Muscle of arm (tissue), 1 donor: ENCODE measurements at regions not wholly inside any gene's neighbourhood (a gene's known extent, or its start where the extent isn't known, plus 50 kb on each side); places are given as distances from the start of the nearest gene placed in this dataset.
"Not testable (repeated sequence)": the region's sequence is repeated elsewhere in the genome, so short reads cannot be mapped to it uniquely, and the experiment has no call there.

Source experiments
- DNase-seq: peaks from one replicate; pipeline ENCODE4 v3.0.0-alpha.2; 2013

GRCh38 chr4:114444211-114444610, 154.4 kb upstream of the UGT8 start:
- DNase-seq, result no peak

GRCh38 chr4:114447963-114448516, 150.6 kb upstream of the UGT8 start:
- not testable (repeated sequence) for DNase-seq

DNA sequence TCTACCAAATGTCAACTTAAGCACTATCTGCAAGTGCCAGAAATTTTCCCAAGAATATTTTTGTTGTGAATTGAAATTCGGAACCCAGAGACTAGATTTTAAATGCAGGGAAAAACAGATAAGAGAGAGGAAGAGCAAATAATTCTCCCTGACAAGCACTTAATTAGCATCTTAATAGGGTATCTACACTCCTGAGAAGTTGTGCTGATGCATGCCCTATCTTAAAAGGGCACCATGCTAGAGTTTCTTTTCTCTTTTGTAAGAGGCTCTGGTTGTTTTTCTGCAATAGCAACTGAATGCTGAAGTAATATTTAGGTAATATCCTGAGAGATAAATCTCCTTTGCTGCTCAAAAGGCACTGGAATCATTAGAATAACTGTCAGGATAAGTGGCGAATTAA, 139.9 kb upstream of the UGT8 start:
- DNase-seq, result no peak

GRCh38 chr4:114464726-114465272, 133.8 kb upstream of the UGT8 start:
- DNase-seq, result no peak

DNA sequence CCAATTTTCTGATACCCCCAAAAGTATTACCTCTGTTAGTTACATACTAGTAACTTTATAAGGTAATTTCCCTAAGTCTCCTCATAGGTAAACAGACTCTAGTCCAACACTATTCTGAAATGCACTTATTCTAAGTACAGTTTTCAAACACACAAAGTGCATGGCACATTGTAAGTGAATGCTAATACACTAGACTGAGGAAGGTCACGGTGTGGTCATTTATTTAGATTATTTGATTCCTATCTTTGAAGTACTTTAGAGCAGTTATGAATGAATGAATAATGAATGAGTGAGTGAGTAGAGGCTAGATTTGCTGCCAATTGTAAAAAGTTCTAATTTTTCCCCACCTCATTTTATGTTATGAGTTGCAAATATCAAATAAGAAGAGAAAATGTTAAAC, 132.8 kb upstream of the UGT8 start:
- DNase-seq, result no peak

GRCh38 chr4:114466299-114466698, 132.3 kb upstream of the UGT8 start:
- no peak for DNase-seq

- no peak for DNase-seq
Observed at GRCh38 chr4:114472269-114473032, 126.2 kb upstream of the UGT8 start.

DNA sequence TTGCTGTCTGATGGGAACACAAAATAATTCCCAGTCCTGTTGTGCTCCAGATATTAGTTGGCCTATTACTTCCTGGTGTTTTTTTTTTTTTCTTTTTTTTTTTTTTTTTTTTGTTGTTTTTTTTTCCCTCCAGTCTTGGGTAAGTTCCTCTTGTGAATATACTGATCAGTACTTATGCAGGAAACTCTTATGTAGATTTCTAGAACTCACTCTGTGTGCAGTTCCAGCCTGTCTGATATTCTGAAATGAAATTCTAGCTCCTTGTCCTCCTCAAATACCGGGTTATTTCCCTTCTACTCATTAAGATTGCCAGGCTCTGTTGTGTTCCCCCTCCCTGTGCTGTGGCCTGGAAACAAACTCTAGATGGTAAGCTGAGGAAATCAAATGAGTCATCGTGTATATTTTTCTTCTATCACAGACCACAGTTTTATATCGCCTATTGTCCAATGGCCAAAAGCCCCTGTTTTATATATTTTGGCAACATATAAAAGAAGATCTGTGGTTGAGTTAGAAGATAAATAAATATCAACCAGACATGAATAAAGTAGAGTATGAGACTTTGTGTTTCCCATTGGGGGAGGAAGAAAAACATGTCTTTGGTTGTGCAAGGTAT, 124.3 kb upstream of the UGT8 start:
- DNase-seq, result no peak

DNA sequence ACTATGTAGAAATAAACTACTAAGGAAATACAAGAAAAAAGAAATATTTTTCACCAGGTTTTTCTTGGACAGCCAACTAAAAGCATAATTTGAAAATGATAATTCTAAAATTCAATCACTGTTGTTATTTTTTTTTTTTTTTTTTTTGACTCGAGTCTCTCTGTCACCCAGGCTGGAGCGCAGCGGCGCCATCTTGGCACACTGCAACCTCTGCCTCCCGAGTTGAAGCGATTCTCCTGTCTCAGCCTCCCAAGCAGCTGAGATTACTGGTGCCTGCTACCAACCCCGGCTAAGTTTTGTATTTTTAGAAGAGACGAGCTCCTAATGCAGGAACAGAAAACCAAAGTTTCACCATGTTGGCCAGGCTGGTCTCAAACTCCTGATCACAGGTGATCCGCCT, 122.3 kb upstream of the UGT8 start:
- no peak for DNase-seq

GRCh38 chr4:114479595-114479994, 119.0 kb upstream of the UGT8 start:
- no peak for DNase-seq

- DNase-seq, result no peak
Observed at GRCh38 chr4:114481856-114482255, 116.8 kb upstream of the UGT8 start.

DNA sequence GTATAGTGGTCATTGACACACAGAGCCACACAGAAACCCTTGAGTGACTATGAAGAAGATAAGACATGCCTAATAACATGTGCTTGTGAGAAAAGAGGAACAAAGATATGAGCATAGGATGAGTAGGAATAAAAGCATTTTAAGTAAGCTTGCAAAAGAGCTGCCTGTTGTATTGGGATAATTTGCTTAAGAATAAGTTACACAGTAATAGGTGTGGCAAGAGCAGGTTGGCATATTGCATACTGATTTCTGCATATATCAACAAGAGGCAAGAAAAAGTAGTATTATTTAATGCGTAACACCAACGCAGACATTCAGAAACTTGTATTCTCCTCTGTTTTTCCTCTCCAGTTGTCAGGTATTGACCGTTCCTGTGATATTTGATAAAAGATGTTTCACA, 111.5 kb upstream of the UGT8 start:
- DNase-seq, result no peak

DNA sequence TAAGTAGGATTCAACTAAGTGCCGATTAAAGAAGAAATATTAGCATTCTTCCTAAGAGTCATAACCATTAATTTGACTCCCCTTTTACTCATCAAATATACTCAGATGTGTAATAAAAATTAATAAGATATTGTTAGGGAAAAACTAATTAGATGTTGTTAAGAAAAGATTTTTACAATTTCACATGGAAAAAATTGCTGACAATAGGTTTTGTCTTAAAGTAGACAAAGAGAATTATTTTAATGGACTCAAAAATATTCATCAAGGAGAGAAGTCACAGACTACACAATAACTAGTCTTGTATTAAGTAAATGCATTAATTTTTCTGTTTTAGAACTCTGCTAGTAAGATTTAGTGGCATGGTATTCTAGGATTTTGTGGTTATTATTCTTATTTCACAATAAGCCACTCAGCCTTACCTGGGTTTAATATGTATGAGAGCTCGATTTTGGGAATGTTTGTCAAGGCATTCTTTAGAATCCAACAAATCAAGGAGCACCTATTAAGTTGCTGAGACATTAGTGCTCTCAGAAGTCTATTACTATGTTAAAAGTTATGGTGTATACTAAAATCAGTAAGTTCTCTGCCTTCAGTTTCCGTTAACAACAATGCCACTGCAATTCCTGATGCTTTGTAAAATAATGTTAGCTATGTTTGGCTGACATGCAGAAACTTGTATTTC, 110.2 kb upstream of the UGT8 start:
- no peak for DNase-seq

DNA sequence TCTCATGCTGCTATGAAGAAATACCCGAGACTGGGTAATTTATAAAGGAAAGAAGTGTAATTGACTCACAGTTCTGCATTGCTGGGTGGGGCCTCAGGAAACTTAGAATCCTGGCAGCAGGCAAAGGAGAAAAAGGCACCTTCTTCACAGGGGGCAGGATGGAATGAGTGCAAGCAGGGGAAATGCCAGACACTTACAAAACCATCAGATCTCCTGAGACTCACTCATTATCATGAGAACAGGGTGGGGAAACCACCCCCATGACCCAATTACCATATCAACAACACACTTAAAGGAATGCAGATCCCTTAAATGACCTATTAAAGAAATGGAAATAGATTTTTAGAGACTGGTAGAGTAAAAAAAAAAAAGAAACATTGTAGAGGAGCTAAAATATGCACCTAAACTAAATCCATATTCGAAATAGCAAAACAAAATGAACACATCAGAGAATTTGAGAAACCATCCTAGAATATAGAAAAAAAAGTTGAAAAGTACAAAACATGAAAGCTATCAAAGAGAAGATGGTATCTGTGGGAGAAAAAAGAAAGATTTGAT, 104.3 kb upstream of the UGT8 start:
- DNase-seq, result no peak

GRCh38 chr4:114495471-114495928, 103.1 kb upstream of the UGT8 start:
- no peak for DNase-seq

DNA sequence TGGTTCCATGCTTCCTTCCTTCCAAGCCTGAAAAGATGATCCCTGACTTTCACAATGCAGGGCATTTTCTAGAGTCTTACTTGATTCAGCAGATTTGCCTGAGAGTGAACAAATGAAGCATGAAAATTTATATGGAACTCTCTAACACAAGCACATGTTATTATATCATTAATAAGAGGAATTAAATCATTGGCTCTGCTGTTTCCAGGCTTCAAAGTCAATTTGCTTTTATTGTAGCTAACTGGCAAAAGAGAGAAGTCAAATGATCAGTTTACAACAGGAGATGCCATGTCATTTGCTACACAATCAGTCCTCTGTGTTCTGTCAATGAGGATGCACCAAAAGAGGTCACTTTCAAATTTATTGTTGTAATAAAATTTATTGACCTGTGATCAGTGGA, 101.5 kb upstream of the UGT8 start:
- DNase-seq, result no peak

DNA sequence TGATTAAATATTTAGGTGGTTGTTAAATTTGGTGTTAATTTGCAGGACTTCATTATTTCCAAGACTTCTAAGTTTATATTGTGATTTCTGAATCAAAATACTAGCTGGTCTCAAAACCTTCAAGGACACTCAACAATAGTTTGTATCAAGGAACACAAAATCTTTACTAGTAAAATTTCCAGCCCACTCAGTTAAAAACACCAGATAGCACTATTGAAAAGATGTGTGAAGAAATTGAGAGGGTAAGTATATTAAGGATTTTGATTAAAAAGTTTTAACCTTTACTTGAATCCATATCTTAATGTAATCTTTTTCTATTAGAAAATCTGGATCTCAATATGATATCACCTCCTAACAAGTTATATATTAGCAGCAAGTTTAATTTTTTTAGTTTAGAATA, 89.3 kb upstream of the UGT8 start:
- no peak for DNase-seq

- no peak for DNase-seq
Observed at GRCh38 chr4:114512595-114513295, 85.9 kb upstream of the UGT8 start.

DNA sequence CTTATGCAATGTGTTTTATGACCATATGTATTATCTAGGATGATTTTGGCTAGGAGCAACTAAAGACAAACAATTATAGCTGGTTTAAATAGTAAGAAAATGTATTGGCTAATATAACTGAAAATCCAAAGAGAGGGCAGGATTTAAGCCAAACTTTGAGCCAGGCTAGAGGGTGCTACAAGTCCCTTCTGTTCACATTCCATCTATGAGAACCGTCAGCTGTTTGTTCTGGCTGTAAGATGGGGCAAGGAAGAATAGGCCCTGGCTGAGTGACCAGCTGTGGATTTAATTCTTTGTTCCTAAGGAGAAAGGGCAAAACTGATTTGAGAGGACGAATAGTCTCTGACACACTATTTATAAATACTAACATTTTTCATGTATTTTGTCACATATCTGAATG, 79.2 kb upstream of the UGT8 start:
- no peak for DNase-seq

GRCh38 chr4:114527170-114527569, 71.4 kb upstream of the UGT8 start:
- DNase-seq, result no peak

GRCh38 chr4:114527637-114528036, 71.0 kb upstream of the UGT8 start:
- DNase-seq, result peak; percentile 1

GRCh38 chr4:114535725-114536124, 62.9 kb upstream of the UGT8 start:
- no peak for DNase-seq
